ENCODE measurements at regions not wholly inside any gene's neighbourhood (a gene's known extent, or its start where the extent isn't known, plus 50 kb on each side); places are given as distances from the start of the nearest gene placed in this dataset.

- Histone ChIP-seq H3K36me3 (ENCODE audit: control insufficient read depth in 4 of 4, insufficient read depth in 4 of 4, low read length in 3 of 4) (no peaks in the 10 kb centered on the region), H3K9me3 (ENCODE audit: control extremely low read depth in 1 of 5, control insufficient read depth in 4 of 5, insufficient read depth in 2 of 5, low read depth in 1 of 5, low read length in 4 of 5) (no peaks in the 10 kb centered on the region), H3K4me1 (ENCODE audit: control extremely low read depth in 1 of 4, control insufficient read depth in 4 of 4, insufficient read depth in 4 of 4, low read length in 3 of 4) (no peaks in the 10 kb centered on the region), H3K27me3 (replicated peaks in 2 of 5; ENCODE audit: control insufficient read depth in 4 of 5, insufficient read depth in 5 of 5, low read length in 4 of 5) (no peaks in the 10 kb centered on the region), H3K27ac (ENCODE audit: insufficient read depth in 1 of 2, low read depth in 1 of 2, low read length in 2 of 2, poor library complexity in 1 of 2, severe bottlenecking in 2 of 2) (no peak overlapping the region), H3K4me3 (ENCODE audit: control insufficient read depth in 1 of 7, extremely low read depth in 1 of 7, insufficient read depth in 4 of 7, low read depth in 2 of 7, low read length in 6 of 7) (no peak overlapping the region)
- ChIA-PET CTCF (no interaction called here), POLR2A (no interaction called here)
- DNase-seq = no peak
- WGBS (ENCODE audit: insufficient coverage) = 99% methylated on average over 10 of the region's 10 CpGs
Measured at GRCh38 chr4:33255094-33255493, 2534.9 kb downstream of the PCDH7 start.

GRCh38 chr4:33255507-33255906, 2535.3 kb downstream of the PCDH7 start:
- Histone ChIP-seq H3K27ac (ENCODE audit: insufficient read depth in 1 of 2, low read depth in 1 of 2, low read length in 2 of 2, poor library complexity in 1 of 2, severe bottlenecking in 2 of 2) (no peak overlapping the region), H3K4me1 (ENCODE audit: control extremely low read depth in 1 of 4, control insufficient read depth in 4 of 4, insufficient read depth in 4 of 4, low read length in 3 of 4) (no peaks in the 10 kb centered on the region), H3K4me3 (ENCODE audit: control insufficient read depth in 1 of 7, extremely low read depth in 1 of 7, insufficient read depth in 4 of 7, low read depth in 2 of 7, low read length in 6 of 7) (no peak overlapping the region), H3K27me3 (replicated peaks in 2 of 5; ENCODE audit: control insufficient read depth in 4 of 5, insufficient read depth in 5 of 5, low read length in 4 of 5) (no peaks in the 10 kb centered on the region), H3K36me3 (ENCODE audit: control insufficient read depth in 4 of 4, insufficient read depth in 4 of 4, low read length in 3 of 4) (no peaks in the 10 kb centered on the region), H3K9me3 (ENCODE audit: control extremely low read depth in 1 of 5, control insufficient read depth in 4 of 5, insufficient read depth in 2 of 5, low read depth in 1 of 5, low read length in 4 of 5) (no peaks in the 10 kb centered on the region)
- POLR2A ChIA-PET = no interaction called here
- no peak for DNase-seq
- CTCF ChIA-PET = no interaction called here
- WGBS (ENCODE audit: insufficient coverage) = 89% methylated on average over 4 of the region's 6 CpGs

GRCh38 chr4:33262824-33263223, 2542.7 kb downstream of the PCDH7 start:
- H3K9me3 ChIP-seq (ENCODE audit: control extremely low read depth in 1 of 5, control insufficient read depth in 4 of 5, insufficient read depth in 2 of 5, low read depth in 1 of 5, low read length in 4 of 5) = no peaks in the 10 kb centered on the region
- no peak overlapping the region for H3K27ac ChIP-seq (ENCODE audit: insufficient read depth in 1 of 2, low read depth in 1 of 2, low read length in 2 of 2, poor library complexity in 1 of 2, severe bottlenecking in 2 of 2)
- 80% methylated on average over 2 of the region's 2 CpGs for WGBS (ENCODE audit: insufficient coverage)
- no peak overlapping the region for H3K4me3 ChIP-seq (ENCODE audit: control insufficient read depth in 1 of 7, extremely low read depth in 1 of 7, insufficient read depth in 4 of 7, low read depth in 2 of 7, low read length in 6 of 7)
- no peaks in the 10 kb centered on the region for H3K27me3 ChIP-seq (replicated peaks in 2 of 5; ENCODE audit: control insufficient read depth in 4 of 5, insufficient read depth in 5 of 5, low read length in 4 of 5)
- ChIA-PET POLR2A (no interaction called here), CTCF (no interaction called here)
- H3K4me1 ChIP-seq (ENCODE audit: control extremely low read depth in 1 of 4, control insufficient read depth in 4 of 4, insufficient read depth in 4 of 4, low read length in 3 of 4) = no peaks in the 10 kb centered on the region
- H3K36me3 ChIP-seq (ENCODE audit: control insufficient read depth in 4 of 4, insufficient read depth in 4 of 4, low read length in 3 of 4) = no peaks in the 10 kb centered on the region
- no peak for DNase-seq

- Histone ChIP-seq H3K27ac (ENCODE audit: insufficient read depth in 1 of 2, low read depth in 1 of 2, low read length in 2 of 2, poor library complexity in 1 of 2, severe bottlenecking in 2 of 2) (no peak overlapping the region), H3K36me3 (ENCODE audit: control insufficient read depth in 4 of 4, insufficient read depth in 4 of 4, low read length in 3 of 4) (no peaks in the 10 kb centered on the region), H3K4me1 (ENCODE audit: control extremely low read depth in 1 of 4, control insufficient read depth in 4 of 4, insufficient read depth in 4 of 4, low read length in 3 of 4) (no peaks in the 10 kb centered on the region), H3K4me3 (ENCODE audit: control insufficient read depth in 1 of 7, extremely low read depth in 1 of 7, insufficient read depth in 4 of 7, low read depth in 2 of 7, low read length in 6 of 7) (no peak overlapping the region), H3K27me3 (replicated peaks in 2 of 5; ENCODE audit: control insufficient read depth in 4 of 5, insufficient read depth in 5 of 5, low read length in 4 of 5) (no peaks in the 10 kb centered on the region), H3K9me3 (ENCODE audit: control extremely low read depth in 1 of 5, control insufficient read depth in 4 of 5, insufficient read depth in 2 of 5, low read depth in 1 of 5, low read length in 4 of 5) (no peaks in the 10 kb centered on the region)
- CTCF ChIA-PET = no interaction called here
- POLR2A ChIA-PET = no interaction called here
- no peak for DNase-seq
- 100% methylated on average over 2 of the region's 5 CpGs for WGBS (ENCODE audit: insufficient coverage)
Measured at GRCh38 chr4:33268776-33269175, 2548.6 kb downstream of the PCDH7 start.

GRCh38 chr4:33270403-33270802, 2550.2 kb downstream of the PCDH7 start:
- Histone ChIP-seq H3K4me3 (ENCODE audit: control insufficient read depth in 1 of 7, extremely low read depth in 1 of 7, insufficient read depth in 4 of 7, low read depth in 2 of 7, low read length in 6 of 7) (no peak overlapping the region), H3K27me3 (replicated peaks in 2 of 5; ENCODE audit: control insufficient read depth in 4 of 5, insufficient read depth in 5 of 5, low read length in 4 of 5) (no peaks in the 10 kb centered on the region), H3K27ac (ENCODE audit: insufficient read depth in 1 of 2, low read depth in 1 of 2, low read length in 2 of 2, poor library complexity in 1 of 2, severe bottlenecking in 2 of 2) (no peak overlapping the region), H3K36me3 (ENCODE audit: control insufficient read depth in 4 of 4, insufficient read depth in 4 of 4, low read length in 3 of 4) (no peaks in the 10 kb centered on the region), H3K4me1 (ENCODE audit: control extremely low read depth in 1 of 4, control insufficient read depth in 4 of 4, insufficient read depth in 4 of 4, low read length in 3 of 4) (no peaks in the 10 kb centered on the region), H3K9me3 (ENCODE audit: control extremely low read depth in 1 of 5, control insufficient read depth in 4 of 5, insufficient read depth in 2 of 5, low read depth in 1 of 5, low read length in 4 of 5) (no peaks in the 10 kb centered on the region)
- no CpG with 5 or more reads among the region's 1 CpG for WGBS (ENCODE audit: insufficient coverage)
- CTCF ChIA-PET = no interaction called here
- POLR2A ChIA-PET = no interaction called here
- no peak for DNase-seq

GRCh38 chr4:33272722-33273121, 2552.6 kb downstream of the PCDH7 start:
- no peak overlapping the region for H3K27ac ChIP-seq (ENCODE audit: insufficient read depth in 1 of 2, low read depth in 1 of 2, low read length in 2 of 2, poor library complexity in 1 of 2, severe bottlenecking in 2 of 2)
- no CpG with 5 or more reads among the region's 1 CpG for WGBS (ENCODE audit: insufficient coverage)
- ChIA-PET CTCF (no interaction called here), POLR2A (no interaction called here)
- no peaks in the 10 kb centered on the region for H3K36me3 ChIP-seq (ENCODE audit: control insufficient read depth in 4 of 4, insufficient read depth in 4 of 4, low read length in 3 of 4)
- no peak for DNase-seq
- no peak overlapping the region for H3K4me3 ChIP-seq (ENCODE audit: control insufficient read depth in 1 of 7, extremely low read depth in 1 of 7, insufficient read depth in 4 of 7, low read depth in 2 of 7, low read length in 6 of 7)
- H3K9me3 ChIP-seq (ENCODE audit: control extremely low read depth in 1 of 5, control insufficient read depth in 4 of 5, insufficient read depth in 2 of 5, low read depth in 1 of 5, low read length in 4 of 5) = no peaks in the 10 kb centered on the region
- H3K4me1 ChIP-seq (ENCODE audit: control extremely low read depth in 1 of 4, control insufficient read depth in 4 of 4, insufficient read depth in 4 of 4, low read length in 3 of 4) = no peaks in the 10 kb centered on the region
- no peaks in the 10 kb centered on the region for H3K27me3 ChIP-seq (replicated peaks in 2 of 5; ENCODE audit: control insufficient read depth in 4 of 5, insufficient read depth in 5 of 5, low read length in 4 of 5)

- Histone ChIP-seq H3K27ac (ENCODE audit: insufficient read depth in 1 of 2, low read depth in 1 of 2, low read length in 2 of 2, poor library complexity in 1 of 2, severe bottlenecking in 2 of 2) (no peak overlapping the region), H3K9me3 (ENCODE audit: control extremely low read depth in 1 of 5, control insufficient read depth in 4 of 5, insufficient read depth in 2 of 5, low read depth in 1 of 5, low read length in 4 of 5) (no peaks in the 10 kb centered on the region), H3K4me1 (ENCODE audit: control extremely low read depth in 1 of 4, control insufficient read depth in 4 of 4, insufficient read depth in 4 of 4, low read length in 3 of 4) (no peaks in the 10 kb centered on the region), H3K36me3 (ENCODE audit: control insufficient read depth in 4 of 4, insufficient read depth in 4 of 4, low read length in 3 of 4) (no peaks in the 10 kb centered on the region), H3K27me3 (replicated peaks in 2 of 5; ENCODE audit: control insufficient read depth in 4 of 5, insufficient read depth in 5 of 5, low read length in 4 of 5) (no peaks in the 10 kb centered on the region), H3K4me3 (ENCODE audit: control insufficient read depth in 1 of 7, extremely low read depth in 1 of 7, insufficient read depth in 4 of 7, low read depth in 2 of 7, low read length in 6 of 7) (no peak overlapping the region)
- no peak for DNase-seq
- no CpG with 5 or more reads among the region's 1 CpG for WGBS (ENCODE audit: insufficient coverage)
- ChIA-PET CTCF (no interaction called here), POLR2A (no interaction called here)
Measured at GRCh38 chr4:33283818-33284217, 2563.6 kb downstream of the PCDH7 start.

Data from common myeloid progenitor, CD34-positive (primary cell).